GM18508 (cell line): ENCODE measurements at regions not wholly inside any gene's neighbourhood (a gene's known extent, or its start where the extent isn't known, plus 50 kb on each side); places are given as distances from the start of the nearest gene placed in this dataset.
"Not testable (repeated sequence)": the region's sequence is repeated elsewhere in the genome, so short reads cannot be mapped to it uniquely, and the experiment has no call there.

ENCODE experiments used
- ATAC-seq: cut with Tn5 transposase; IDR thresholded peaks from one replicate; pipeline ENCODE4 v1.9.1; 2021; ENCODE audit warnings: moderate number of reproducible peaks; ENCODE audit not compliant: insufficient read depth, unreplicated experiment

DNA sequence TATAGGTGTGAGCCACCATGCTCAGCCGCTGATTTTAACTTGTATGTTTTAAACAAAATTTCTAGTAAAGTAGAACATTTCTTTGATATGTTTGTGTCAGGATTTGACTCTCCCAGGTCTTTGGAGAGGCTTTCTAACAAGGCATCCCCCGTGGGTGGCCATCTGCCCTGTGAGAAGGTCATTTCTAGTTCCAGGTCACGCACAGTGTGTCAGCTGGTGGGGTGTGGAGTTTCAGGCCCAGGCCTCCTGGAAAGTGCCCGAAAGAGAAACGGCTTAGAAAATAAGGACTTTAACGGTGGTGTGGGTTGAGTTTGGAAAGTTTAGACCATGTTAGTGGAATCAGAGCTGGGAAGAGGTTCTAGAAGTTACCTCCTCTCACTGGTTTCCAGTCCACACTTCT, 61.0 kb downstream of the SPDYE17 start:
- not testable (repeated sequence) for ATAC-seq

DNA sequence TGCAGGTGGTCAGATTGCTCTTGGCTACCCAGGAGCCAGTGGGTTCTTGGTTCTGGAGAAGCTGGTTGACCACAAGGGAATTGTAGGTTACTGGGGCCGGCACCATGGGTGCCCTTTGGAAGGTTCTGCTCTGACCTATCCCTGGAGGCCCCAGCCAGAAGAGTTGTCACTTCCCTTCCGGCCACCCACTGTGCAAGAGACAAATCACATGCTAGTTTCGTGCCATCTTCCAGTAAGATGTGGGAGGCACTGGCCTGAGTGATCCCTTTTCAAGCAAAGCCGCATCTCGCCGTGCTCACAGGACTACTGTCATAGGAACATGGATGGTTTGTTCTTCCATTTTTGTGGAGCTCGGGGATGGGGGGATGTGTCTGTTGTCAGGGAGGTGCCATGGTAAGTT, 62.3 kb downstream of the SPDYE17 start:
- ATAC-seq: not testable (repeated sequence)

DNA sequence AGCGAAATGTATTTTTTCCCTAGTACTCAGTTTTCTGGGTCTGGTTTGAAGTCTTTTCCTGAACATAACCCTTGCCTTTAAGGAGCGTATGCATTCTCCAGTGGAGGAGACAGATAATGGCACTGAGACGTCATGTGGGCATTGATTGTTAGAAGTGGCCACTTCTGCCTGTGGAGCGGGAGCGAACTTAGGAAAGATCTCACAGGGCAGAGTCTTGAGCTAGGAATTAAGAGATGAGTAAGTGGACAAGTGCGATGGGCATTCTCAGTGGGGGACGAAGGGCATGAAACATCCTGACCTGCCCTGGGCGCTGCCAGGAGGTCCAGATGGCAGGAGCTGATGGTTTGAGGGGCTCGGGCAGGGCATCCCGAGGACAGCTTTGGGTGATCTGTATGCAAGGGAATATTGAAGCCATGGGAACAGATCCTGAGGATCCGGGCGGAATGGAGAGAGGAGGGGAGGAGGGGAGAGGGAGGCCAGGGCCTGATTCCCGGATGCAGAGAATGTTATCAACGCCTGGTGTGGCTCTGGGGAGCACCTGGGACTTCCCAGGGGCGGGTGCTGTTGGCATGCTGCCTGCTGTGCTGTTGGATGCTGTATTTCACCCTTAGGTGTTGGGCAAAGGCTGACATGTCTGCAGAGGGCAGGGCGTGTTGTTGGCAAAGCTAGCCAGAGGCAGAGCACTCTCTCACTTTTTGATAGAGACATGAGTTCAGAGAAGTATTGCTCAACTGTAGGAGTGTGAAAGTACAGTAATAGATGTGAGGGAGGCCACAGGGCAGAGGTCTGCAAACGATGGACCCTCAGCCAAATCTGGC, 66.2 kb downstream of the SPDYE17 start:
- not testable (repeated sequence) for ATAC-seq

DNA sequence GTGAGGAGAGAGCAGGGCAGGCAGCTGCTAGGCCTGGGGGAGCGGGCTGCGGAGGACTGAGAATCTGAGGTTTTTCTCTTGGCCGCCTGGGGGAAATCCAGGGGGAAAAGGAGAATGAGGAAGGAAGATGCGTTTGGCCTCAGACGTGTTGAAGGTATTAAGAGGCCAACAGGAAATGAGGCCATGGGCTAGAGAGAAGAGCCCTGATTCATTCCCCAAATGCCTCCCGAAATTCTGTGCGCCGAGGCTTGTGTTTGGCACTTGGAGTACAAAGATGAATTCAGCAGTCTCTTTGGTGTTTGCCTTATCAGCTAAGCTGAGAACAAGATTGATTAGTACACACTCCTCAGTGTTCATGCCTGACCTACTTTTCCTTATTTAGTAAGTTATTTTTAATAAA, 68.1 kb downstream of the SPDYE17 start:
- not testable (repeated sequence) for ATAC-seq

DNA sequence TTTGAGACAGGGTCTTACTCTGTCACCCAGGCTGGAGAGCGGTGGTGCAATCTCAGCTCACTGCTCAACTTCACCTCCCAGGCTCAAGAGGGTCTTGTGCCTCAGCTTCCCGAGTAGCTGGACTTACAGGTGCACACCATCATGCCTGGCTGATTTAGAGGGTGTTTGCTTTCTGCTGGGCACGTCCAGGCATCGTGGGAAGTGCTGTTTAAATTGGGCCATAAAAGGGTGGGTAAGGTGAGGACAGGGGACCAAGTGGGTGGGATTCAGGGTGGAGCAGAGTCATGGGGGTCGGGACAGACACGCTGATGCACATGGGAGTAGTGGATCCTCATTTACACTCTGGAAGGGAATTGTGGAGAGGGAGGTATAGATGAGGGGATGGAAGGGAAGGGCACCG, 69.1 kb downstream of the SPDYE17 start:
- not testable (repeated sequence) for ATAC-seq

DNA sequence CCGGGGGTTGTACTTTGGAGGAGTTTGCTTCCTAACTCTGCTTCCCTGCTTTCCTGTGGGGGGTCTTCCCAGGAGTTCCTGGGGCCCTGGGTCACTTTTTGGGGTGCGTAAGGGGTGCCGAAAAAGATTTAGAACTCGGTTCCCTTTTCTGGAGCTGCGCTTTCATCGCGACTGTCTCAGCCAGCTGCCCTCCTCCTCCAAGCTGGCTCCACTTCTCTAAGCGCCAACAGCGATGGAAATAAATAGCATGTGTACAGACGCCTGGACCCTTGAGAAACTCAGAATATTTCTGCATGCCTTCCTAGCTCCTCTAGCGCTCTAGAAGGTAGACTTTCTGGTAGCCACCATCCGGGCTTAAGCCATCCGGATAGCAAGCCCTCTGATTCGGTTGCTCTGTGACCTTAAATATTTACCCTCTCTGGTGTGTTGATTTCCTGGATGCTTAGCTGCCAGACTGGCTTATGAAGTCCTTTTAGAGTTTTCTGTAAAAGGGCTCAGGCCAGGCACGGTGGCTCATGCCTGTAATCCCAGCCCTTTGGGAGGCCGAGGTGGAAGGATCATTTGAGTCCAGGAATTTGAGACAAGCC, 71.7 kb downstream of the SPDYE17 start:
- ATAC-seq: not testable (repeated sequence)

DNA sequence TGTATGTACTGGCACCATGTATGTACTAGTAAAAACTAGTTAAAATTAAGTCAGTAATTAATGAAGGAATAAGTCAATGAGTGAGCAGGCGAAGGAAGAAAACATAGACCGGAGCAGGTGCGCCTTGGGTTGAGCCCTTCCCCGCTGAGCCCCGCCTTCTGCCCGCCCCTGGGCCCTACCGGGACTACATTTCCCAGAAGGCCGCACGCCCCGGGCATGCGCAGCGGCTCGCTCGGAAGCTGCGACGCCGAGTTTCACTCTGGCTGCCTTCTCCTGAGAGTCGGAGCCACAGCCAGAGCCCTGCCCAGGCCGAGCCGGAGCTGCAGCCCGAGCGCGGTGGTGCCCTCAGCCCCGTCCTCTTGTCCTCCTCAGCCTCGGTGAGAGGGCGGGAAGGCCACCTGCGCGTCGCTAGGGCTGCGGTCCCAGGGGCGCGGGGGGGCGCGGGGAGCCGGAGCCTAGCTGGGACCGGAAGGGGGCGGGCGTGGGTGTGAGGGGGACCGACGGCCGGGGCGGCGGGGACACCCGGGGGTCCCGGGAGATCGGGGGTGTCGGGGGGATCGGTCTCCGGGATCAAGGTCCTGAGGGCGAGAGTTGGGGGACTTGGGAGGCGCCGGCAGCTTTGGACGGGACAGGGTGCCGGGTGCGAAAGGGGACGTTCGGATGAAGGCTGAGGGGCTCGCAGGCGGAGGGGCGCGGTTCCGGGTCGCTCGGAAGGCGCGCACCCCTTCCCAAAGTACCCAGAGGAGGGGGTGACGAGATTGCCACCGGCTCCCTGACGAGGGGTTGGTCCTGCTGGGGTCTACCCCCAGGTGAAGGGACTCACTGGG, 72.4 kb downstream of the SPDYE17 start:
- ATAC-seq: peak; percentile 80

DNA sequence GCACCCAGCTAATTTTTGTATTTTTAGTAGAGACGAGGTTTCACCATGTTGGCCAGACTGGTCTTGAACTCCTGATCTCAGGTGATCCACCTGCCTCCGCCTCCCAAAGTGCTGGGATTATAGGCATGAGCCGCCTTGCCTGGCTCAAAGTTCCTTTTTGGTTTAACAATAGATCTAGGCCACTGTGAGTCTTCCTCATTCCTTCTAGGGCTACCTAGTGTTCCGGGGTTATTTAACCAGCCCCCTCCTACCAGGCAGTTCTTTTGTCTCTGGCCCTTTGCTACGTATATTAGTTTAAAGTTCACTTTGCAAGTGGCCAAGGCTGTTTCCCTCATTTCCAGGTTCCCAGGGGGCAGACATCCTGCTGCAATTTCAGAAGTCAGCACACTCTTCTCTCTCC, 75.6 kb downstream of the SPDYE17 start:
- ATAC-seq: not testable (repeated sequence)

DNA sequence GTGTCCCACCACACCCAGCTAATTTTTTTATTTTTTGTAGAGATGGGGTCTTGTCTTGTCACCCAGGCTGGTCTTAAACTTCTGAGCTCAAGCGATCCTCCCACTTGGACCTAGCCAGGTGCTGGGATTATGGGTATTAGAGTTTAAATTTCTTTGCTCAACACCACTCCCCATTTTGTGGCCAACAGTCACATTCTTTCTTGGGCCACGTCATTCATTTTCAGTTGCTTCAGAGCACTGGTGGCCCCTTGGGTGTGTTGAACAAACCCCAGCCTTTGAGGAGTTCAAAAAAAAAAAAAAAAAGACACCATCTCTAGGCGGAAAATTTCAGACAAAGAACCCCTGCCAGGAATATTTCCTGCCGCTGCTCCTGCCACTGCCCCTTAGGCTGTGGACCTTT, 77.0 kb downstream of the SPDYE17 start:
- ATAC-seq: not testable (repeated sequence)

DNA sequence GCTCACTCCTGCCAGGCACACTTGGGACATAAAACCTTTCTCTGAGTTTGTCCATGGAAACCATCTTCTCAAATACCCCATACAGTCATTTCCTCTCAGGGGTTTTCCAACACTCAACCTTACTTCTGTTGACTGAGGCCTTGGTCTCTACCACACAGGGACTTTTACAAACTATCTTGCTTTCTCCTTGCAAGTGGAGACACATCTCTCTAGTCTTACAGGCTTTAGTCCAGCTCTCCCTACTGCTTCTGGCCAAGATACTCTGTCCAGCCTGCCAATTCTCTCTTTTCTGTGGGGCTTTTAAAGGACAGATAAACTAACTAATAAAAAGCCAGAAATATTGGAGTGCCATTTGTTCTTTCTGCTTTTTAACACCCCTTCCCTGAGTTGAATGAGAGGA, 87.6 kb downstream of the SPDYE17 start:
- ATAC-seq: peak; percentile 78

DNA sequence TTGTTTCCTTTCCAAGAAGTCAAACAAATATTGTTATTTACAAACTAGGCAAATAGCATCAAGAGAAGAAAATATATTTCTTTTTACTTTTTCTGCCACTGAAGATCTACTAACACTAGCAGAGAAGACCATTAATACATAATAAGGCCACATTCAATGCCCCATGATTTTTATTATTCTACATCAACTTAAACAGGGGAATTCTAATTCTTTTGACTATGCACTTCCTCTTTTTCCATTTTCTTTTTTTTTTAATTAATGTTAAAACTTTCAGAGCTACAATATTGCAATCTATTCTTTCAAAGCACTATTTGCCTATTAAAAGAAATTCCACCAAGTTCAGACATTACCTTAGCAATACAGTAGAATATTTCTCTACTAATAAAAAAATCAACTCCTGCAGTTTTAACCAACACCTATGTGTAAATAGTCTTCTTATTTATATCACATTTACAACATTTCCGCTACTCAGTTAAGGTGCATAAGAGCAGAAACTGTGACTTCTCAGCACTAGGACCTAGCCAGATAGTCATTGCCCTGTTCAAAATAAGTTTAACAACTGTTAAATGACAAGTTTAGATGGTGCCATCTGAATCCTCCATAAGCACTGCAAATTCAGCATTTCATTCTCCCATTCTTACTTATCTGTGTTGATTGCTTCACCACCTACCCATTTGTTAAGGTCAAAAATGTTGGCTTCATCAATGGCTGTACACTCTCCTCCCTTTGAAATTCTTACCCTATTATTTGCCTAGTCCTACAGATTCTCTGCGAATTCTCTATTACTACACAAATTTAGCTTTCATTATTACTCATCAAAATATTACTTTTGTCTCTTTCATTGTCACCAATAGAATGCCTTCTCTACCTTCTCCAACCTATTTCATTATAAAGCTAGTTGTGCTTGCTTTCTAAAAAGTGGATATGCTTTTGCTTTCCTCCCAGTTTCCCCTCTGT, 90.1 kb downstream of the SPDYE17 start:
- not testable (repeated sequence) for ATAC-seq

DNA sequence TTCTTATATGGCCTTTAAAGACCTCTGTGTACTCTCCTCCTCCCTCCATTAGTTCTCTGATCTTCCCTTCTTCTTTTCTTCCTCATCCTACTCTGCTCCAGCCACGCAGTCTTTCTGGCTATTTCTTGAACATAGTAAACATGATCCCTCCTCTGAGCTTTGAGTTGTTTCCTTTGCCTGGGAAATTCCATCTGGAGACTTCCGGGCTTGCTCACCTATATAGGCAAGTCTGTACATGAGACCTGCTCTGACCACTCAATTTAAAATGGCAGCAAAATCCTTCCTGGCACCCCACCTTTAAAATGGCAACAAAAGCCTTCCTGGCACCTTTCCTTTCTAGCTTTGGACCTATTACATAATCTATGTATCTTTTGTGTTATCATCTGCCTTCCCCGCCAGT, 94.4 kb downstream of the SPDYE17 start:
- ATAC-seq: not testable (repeated sequence)

DNA sequence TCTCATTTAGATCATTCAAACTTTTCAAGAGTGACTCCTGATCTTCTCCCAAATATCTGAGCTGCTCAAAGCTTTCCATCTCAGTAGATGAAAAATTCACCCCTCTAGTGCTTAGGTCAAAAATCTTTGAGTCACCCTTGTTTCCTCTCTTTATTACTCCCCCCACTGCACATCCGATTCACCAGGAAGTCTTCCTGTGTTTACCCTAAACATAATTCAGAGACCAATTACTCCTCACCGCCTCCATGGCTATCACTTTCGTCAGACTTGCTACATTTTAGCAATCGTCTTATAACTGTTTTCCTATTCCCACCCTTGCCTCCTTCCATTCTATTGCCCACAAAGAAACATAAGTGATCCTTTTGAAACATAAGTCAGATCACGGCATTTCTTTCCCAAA, 94.8 kb downstream of the SPDYE17 start:
- ATAC-seq: not testable (repeated sequence)

DNA sequence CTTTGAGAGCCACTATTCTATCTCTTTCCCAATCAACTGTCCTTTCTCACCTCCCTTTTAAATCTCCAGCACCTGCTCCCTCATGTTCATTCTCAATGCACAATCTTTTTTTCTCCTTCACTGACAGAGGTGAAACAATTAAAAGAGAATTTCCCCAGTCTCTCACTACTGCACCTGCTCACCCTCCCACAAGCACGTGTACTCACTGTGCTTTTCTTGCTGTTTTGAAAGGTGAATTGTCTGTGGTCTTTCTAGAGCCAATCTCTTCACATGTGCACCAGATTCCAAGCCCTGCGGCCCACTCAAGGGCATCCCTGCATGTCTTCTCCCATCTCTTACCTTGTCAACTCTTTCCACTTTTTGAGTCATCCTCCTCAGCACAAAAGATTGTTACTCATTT, 95.8 kb downstream of the SPDYE17 start:
- ATAC-seq: not testable (repeated sequence)

DNA sequence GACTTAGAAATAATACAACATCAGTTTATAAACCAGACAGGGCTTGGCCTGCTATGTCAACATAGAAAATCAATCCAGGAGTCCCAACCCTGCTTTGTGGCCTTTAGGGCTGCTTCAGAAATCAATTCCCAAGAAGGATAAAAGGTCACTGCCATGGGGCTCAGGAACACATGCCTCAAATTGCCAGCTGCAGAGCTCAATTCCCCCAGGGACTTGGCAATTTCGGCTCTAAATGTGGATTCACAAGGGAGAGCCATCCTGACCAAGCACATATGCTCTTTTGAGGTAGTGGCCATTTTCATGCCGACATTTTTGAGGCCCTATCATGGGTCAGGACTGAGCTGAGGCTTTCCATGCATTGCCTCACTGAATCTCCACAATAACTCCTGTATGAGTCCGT, 97.5 kb downstream of the SPDYE17 start:
- not testable (repeated sequence) for ATAC-seq

DNA sequence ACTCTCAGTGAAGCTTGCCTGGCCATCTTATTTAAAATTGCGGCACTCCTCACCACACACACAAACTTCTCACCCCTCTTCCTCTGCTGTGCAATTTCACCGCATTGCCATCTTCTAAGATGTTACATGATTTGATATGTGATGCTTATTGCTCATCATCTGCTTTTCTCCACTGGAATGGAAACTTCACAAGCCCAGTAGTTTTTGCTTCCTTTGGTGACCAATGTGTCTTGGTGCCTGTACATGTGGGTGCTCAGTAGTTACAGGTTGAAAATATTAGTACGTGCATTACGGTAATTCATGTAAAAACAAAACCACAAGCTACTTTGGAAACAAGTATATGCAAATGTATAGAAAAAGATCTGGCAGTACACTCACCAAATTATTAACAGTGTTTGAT, 99.2 kb downstream of the SPDYE17 start:
- ATAC-seq: peak; percentile 81

DNA sequence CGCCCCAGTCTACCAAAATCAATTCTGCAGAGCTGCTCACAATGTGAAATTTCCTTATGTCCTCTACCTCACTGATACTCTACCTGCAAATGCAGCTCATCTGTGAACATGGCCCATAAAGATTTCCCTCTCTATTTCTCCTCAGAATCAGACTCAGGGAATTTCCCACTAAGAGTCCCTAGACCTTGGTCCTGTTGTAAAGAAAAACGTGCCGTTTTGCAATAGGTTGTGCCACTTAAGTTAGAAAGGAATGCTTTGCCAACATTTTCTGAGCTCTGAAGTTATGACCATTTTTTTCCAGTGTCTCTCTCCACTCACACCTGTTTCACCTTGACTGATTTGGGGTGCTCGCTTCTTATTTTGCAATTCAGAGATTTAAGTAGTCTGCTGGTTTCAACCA, 100.7 kb downstream of the SPDYE17 start:
- not testable (repeated sequence) for ATAC-seq

DNA sequence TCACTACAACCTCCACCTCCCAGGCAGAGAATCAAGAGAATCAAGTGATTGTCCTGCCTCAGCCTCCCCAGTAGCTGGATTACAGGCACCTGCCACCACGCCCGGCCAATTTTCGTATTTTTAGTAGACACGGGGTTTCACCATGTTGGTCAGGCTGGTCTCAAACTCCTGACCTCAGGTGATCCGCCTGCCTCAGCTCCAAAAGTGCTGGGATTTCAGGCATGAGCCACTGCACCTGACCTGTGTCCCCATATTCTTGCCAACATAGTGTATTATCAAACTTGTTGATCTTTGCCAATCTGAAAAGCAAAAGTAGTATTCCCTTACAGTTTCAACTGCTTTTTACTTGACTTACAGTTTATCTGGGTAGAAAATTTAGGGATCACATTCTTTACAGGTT, 101.7 kb downstream of the SPDYE17 start:
- ATAC-seq: not testable (repeated sequence)

DNA sequence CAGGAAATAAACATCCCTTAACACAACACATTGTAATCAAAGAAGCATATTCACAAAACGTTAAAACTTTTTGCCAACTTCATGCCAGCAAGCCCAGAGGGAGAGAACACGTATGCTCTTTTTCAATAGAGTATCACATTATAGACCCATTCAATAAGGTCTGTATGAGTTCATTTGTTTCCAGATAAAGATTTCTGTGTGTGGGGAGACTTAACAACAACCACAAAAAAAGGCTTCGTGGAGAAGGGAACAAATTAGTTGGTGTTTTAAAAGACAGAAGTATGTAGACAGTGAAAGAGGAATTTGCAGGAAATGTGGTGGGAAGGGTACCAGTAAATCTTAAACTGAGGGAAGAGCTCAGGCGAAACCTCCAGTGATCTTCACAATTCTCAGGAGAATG, 103.4 kb downstream of the SPDYE17 start:
- ATAC-seq: not testable (repeated sequence)
